ENCODE measurements at regions not wholly inside any gene's neighbourhood (a gene's known extent, or its start where the extent isn't known, plus 50 kb on each side); places are given as distances from the start of the nearest gene placed in this dataset.
"Not testable (repeated sequence)": the region's sequence is repeated elsewhere in the genome, so short reads cannot be mapped to it uniquely, and the experiment has no call there.

- DNase-seq = not testable (repeated sequence)
Observed at GRCh38 chr16:88230276-88230966, 152.3 kb upstream of the ZNF469 start.

GRCh38 chr16:88230967-88231615, 151.7 kb upstream of the ZNF469 start:
- not testable (repeated sequence) for DNase-seq

- DNase-seq = not testable (repeated sequence)
Observed at GRCh38 chr16:88231839-88232238, 150.9 kb upstream of the ZNF469 start.

- peak in 2 of 4 experiments; percentile 36 to 38 for DNase-seq
Observed at GRCh38 chr16:88232401-88233258, 150.1 kb upstream of the ZNF469 start.

- DNase-seq = not testable (repeated sequence)
Observed at GRCh38 chr16:88233621-88234420, 148.9 kb upstream of the ZNF469 start.

DNA sequence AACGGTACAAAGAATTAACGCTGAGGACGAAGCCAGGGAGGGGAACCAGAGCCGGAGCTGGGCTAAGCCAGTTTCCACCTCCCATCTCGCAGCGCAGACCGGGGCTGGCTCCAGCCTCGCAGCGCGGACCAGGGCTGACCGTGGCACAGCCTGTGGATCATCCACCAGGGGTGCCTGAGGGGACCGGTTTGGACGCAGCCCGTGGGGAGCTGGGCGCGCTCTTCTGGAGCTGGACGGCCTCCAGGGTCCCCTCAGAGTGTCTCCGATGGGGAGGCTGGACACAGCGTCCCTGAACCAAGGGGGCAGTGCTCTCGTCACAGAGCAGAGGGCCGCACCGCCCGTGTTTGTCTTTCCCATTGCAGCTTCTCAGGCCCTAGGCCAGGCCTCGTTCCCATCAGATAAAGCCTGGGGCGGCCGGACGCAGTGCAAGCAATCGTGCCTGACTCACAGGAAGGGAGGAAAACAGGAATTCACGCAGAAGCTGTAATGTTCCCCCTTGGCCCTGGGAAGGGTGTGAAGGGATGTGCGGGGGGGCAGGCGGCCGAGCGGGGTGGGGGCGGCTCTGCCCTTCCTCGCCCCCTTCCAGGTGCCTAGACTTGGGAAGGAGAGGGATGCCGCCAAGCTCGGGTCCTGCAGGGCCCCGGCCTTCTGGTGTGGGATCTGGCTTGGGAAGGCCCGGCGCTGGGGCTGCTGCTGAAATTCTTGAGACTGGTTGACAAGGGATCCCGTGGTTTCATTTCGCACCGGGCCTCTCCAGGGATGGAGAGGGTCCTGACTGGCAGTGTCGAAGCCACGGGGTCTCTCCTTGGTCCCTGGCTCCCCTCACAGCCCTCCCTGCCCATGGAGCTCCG, 148.1 kb upstream of the ZNF469 start:
- not testable (repeated sequence) for DNase-seq

DNA sequence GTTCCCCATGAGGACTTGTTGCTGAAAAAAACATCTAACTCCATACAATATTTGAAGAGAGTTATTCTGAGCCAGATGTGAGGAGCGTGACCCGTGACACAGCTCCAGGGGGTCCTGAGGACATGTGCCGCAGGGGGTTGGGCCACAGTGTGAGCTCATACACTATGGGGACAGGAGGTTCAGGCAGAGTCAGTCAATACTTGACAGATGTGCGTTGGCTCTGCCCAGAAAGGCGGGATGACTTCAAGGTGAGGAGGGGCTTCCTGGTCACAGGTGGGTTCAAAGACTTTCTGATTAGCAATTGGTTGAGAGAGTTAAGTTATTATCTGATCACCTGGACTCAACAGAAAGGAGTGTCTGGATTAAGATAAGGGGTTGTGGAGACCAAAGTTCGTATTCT, 147.1 kb upstream of the ZNF469 start:
- DNase-seq = not testable (repeated sequence)

GRCh38 chr16:88236229-88236628, 146.5 kb upstream of the ZNF469 start:
- DNase-seq = not testable (repeated sequence)

DNA sequence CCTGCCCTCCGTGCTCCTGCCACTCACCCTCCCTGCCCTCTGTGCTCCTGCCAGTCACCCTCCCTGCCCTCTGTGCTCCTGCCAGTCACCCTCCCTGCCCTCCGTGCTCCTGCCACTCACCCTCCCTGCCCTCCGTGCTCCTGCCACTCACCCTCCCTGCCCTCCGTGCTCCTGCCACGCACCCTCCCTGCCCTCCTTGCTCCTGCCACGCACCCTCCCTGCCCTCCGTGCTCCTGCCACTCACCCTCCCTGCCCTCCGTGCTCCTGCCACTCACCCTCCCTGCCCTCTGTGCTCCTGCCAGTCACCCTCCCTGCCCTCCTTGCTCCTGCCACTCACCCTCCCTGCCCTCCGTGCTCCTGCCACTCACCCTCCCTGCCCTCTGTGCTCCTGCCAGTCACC, 145.4 kb upstream of the ZNF469 start:
- DNase-seq = not testable (repeated sequence)

DNA sequence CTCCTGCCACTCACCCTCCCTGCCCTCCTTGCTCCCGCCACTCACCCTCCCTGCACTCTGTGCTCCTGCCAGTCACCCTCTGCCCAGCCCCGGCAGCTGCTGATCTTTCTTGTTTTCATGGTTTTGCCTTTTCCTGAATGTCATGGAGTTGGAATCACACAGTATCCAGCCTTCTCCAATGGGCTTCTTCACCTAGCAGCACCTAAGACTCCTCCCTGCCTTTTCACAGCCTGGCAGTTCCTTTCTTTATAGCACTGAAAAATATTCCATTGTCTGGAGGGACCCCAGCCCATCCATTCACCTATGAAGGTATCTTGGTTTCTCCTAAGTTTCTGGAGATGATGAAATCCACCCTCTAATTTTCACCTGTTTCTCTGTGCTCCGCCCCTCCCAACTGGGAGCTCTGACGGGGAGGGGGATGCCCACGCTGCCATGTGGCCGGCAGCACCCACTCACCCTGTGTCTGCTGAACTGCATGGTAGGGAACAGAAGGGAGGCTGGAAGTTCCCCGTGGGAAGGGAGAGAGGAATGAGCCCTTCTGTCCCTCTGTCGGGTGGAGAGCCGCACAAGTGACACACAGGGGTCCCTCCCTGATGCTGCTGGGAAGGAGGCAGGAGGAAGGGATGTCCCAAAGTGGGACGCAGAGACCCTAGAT, 144.9 kb upstream of the ZNF469 start:
- peak in 1 of 4 experiments; percentile 24 for DNase-seq

- DNase-seq = peak; percentile 93 to 97 (median 94)
Observed at GRCh38 chr16:88238732-88239274, 144.0 kb upstream of the ZNF469 start.

- DNase-seq = peak; percentile 55 to 85 (median 74)
Observed at GRCh38 chr16:88240118-88240517, 142.6 kb upstream of the ZNF469 start.

DNA sequence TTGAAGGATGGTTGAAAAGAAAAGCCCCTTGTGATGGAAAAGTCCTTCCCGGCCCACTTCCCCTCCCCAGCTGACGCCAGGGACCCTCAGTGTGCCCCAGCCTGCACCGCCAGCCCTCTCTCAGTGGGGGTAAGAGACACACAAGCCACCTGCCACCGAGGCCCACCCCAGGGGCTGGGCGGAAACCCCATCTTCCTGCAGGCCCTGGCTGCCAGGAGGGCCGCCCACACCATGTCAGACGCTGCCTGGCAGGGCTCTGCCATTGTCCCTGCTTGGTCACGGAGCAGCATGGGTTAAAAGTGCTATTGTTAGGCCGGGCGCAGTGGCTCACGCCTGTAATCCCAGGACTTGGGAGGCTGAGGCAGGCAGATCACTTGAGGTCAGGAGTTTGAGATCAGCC, 142.0 kb upstream of the ZNF469 start:
- not testable (repeated sequence) for DNase-seq

DNA sequence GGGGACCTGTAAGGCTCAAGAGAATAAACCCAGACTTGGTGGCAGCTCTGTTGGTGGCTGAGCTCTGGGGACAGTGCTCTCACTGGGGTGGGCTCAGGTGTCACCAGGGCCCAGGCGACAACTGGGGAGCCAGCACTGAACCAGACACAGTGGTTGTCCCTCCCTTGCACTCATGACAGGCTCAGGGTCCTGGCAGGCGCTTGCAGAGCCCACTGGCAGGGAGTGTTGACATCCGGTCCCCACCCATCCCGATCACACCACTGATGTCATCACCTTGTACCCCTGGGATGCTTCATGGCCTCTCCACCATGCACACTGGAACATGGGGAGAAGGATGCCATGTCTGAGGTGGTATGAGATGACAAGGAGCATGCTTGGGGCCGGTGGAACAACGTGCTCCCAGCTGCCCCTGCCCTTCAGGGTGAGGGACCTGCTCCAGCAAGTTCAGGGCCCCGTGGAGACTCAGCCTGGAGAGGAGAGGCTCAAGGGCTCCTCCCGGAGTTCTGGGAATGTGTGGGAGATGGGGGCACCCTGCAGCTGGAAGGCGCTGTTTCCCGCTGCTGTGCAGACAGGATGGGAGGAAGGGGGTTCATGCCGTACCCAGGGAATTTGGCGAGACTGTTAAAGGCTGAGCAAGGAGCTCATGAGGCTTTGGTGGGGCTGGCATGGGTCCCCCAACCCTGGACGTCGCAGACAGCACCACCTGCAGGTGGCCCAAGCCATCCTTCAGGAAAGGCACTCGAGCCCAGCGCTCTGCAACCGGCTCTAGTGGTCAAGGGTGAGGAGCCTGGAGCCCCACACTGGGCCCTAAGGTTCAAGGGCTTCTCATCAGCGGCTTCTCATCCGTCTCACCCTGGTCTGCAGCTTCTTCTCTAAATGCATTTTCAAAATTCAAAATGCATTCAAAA, 141.1 kb upstream of the ZNF469 start:
- DNase-seq = not testable (repeated sequence)

DNA sequence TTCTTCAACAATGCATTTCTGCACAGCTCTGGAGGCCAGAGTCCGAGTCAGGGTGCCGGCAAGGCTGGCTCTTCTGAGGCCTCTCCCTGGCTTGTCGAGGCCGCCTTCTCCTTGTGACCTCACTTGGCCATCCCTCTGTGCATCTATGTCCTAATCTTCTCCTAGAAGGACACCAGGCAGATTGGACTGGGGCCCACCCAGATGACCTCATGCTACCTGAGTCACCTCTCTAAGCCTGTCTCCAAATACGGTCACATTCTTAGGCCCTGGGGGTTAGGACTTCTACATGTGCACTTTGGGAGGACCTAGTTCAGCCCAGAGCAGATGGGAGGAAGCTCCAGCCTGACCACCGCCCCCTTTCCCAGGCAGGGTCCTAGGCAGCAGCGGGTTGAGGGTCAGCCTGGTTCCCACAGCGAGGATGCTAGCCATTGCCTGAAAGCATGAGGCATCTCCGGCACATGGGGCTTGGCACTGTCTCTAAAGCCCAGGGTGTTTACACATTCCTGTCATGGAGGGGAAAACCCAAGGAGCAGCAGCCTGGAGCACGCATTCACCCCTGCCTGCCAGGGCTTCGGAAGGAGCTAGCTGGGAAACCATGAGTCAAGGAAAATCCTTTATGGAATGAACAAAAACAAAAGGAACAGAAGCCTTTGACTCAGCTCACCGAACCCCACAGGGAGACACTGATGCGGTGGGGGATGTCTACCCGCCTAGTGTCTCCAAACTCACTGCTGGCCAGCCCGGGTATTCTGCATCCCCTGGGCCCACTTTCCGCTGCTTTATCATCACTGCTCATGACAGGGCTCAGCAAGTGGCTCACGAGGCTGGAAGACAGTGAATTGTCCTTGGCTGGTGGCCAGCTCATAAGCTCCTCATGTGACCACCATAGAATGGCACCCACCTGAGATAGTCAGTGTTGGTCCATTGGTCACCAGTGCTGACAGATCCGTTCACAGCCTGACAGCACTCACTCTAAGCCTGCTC, 140.2 kb upstream of the ZNF469 start:
- DNase-seq = peak in 1 of 4 experiments; percentile 44

- not testable (repeated sequence) for DNase-seq
Observed at GRCh38 chr16:88243921-88244320, 138.8 kb upstream of the ZNF469 start.

DNA sequence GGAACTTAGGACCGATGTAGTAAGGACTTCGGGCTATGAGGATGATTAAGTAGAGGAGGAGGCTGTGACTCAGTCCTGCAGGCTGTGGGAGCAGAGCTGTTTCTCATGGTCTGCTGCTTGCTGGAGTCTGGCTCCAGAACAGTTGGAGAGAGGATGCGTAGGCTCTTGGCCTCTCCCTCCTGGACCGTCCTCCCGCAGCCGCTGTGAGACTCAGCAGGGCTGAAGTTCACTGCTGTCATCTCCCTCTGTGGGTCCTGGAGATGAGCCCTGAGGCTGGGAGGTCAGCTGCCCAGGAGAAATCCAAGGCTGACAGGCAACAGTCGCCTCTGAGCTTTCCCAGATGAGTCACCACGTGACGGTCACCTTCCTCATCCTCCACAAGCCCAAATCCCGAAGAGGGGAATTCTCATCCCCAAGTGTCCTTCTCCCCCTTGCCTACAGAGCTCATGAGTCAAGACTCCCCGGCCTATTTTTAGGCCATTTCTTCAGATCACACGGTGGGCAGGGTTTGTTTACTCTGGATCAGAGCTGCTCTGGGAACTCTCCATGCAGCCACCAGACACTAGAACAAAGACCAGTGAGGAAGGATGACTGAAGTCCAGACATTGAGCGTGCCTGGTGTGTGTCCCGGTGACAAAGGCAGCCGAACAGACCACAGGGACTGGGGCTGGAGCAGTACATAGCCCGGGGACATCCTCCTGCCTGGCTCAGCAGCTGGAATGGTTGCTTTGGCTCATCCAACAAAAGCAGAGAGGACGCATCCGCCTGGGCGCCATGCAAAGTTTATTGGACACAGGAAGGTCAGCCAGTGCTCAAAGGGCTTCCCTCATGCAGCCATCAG, 137.3 kb upstream of the ZNF469 start:
- peak; percentile 81 to 92 (median 84) for DNase-seq
